Brain pericyte (primary cell): ENCODE measurements at regions not wholly inside any gene's neighbourhood (a gene's known extent, or its start where the extent isn't known, plus 50 kb on each side); places are given as distances from the start of the nearest gene placed in this dataset.
"Not testable (repeated sequence)": the region's sequence is repeated elsewhere in the genome, so short reads cannot be mapped to it uniquely, and the experiment has no call there.

Experiments
- DNase-seq: peaks from one replicate; pipeline ENCODE4 v3.0.0-alpha.2; 2012; ENCODE audit warnings: low read depth, low spot score

DNA sequence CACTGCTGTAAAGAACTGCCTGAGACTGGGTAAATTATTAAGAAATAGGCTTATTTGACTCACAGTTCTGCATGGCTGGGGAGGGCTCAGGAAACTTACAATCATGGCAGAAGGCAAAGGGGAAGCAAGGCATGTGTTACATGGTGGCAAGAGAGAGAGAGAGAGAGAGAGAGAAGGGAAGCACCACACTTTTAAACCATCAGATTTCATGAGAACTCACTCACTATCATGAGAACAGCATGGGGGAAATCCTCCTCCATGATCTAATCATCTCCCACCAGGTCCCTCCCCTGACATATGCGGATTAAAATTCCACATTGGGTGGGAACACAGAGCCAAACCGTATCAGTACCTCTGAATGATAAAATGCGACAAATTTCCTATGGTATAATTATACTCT is 203.9 kb upstream of the MARCKS start:
- no peak for DNase-seq

DNA sequence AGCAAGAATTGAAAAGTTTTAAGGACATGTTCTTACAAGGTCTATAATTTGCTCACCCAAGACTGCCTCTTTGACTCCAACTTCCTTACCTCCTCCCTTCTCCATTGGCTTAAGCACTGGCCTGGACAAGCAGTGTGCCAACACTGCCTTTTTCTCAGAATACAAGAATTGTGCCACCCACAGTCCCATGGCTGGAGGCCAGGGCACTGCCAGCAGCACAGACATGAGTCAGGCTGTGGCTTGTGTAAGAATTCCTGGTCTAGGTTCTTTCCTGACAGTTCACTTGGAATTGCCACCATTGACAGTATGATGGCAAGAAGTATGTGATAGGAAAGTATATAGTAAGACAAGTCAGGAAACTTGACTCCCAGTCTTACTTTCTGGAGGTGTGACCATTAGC is 202.7 kb upstream of the MARCKS start:
- no peak for DNase-seq

DNA sequence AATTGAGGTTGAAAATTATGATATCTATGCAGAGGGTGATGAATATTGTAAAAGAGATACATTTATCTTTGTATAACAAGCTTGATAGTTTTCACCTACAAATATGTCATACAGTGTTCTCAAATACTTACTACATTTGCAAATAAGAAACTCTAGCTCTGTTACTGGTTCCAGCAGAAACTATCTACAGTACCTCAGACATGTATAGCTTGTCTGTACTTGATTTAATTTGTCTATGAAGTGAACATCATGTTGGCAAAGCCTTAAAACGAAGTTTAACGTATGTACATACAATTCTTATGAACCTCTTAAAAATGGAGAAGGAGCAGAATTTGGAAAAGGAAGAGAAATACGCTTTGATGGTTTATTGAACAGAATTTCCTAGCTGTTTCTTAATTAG is 201.4 kb upstream of the MARCKS start:
- DNase-seq: no peak

DNA sequence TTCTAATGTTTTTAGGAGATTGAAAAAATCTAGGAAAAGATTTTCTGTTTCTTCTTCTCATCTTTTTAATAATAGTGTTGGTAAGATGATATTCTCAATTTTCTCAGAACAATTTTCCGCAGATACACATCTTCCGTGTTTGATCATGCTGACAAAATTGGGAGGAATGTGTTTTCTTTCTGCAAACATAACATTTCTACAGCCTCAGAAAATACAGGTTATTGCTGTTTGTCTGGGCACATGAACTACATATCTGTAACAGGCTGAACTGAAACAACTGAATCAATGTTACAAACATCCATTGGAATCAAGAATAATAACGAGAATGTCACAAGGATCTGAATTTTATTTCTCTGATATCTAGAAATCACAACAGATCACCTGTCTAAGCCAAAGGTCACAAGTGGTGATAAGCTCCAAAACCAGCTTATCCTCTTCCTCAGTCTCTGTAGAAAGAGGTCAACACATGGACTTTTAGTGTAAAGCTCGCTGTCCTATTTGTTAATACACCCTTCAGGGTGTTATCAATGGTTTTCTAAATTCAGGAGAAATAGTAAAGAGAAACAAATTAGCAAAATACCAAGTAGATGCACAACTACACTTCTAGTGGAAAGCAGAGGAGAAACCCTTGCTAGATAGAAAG is 197.3 kb upstream of the MARCKS start:
- no peak for DNase-seq

DNA sequence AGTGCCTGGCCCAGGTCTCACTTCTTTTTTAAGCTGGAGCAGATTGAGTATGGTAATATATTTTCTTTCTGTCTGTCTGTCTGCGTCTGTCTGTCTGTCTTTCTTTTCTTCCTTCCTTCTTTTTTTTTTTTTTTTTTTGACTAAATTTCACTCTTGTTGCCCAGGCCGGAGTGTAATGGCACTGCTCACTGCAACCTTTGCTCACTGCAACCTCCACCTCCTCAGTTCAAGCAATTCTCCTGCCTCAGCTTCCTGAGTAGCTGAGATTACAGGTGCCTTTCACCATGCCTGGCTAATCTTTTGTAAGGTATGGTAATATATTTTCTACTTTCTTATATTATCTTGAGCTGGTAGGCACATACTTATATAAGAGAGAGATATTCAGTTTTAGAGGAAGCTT is 196.3 kb upstream of the MARCKS start:
- no peak for DNase-seq

DNA sequence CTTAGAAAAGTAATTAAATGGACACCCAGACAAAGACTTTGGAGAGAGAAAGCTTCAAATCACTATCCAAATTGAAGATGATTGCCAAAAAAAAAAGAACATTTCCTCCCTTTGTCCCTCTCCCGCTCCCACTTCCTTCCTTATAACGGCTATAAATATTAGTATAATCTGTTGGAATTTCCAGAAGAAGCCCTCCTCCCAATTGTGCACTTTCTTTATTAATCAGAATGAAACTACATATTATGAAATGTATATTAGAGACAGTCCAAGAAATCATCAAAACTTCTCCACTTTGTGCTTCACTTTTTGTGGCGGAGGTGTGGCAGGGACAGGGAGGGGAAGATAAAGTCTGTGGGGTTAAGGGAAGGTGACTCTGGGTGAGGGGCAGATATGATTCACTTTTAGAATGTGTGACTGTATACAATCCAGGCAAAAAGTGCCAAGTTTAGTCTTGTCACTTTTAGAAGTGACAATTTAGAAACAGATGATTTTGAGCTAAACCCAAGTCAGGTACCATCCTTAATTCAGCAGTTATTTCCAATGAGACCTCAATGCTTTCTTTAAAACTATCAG is 195.0 kb upstream of the MARCKS start:
- DNase-seq: no peak

DNA sequence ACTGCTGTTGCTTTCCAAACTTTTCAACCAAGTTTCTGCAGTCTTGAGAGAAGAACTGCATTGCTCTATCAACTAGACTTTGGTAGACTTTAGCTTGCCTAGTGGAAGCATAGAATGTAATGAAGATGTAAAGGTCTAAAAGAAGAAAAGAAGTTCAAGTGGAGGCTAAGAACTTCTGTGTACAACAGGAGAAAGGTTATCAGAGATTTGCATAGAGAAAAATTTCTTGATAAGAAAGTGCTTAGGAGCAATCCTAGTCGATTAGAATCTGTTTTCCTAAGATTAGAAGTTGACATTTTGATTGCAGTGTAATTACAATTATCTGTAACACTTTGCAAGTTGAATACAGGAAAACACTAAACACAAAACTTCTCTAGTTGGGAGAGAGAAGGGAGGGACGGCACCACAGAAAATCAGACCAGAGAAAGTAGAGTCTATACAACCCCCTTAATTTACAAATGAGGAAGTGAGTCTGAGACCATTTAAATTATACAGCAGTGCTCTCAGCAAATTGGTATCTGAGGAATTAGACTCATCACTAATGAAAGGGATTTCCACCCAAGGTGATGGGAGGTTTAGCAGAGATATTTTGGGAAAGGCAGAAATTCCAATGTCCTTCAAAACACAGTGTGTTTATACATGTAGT is 194.3 kb upstream of the MARCKS start:
- DNase-seq: no peak

DNA sequence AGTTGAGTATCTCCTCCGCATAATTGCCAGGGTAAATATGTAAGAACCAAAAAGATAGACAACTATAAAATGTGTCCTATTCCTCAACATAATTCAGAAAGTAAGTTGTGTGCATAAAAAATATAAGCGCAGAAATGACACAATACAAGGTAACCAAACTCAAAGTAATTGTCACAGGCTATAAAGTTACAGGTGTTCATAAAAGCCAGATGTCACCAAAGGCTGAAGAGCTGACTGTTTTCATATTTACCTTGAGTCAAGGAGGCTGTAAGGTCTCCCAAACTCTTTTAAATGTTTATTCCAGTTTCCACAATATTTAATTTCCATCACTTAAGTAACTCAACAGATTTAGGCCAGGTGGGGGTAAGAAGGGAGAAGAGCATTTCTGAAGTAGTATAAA is 192.2 kb upstream of the MARCKS start:
- no peak for DNase-seq

DNA sequence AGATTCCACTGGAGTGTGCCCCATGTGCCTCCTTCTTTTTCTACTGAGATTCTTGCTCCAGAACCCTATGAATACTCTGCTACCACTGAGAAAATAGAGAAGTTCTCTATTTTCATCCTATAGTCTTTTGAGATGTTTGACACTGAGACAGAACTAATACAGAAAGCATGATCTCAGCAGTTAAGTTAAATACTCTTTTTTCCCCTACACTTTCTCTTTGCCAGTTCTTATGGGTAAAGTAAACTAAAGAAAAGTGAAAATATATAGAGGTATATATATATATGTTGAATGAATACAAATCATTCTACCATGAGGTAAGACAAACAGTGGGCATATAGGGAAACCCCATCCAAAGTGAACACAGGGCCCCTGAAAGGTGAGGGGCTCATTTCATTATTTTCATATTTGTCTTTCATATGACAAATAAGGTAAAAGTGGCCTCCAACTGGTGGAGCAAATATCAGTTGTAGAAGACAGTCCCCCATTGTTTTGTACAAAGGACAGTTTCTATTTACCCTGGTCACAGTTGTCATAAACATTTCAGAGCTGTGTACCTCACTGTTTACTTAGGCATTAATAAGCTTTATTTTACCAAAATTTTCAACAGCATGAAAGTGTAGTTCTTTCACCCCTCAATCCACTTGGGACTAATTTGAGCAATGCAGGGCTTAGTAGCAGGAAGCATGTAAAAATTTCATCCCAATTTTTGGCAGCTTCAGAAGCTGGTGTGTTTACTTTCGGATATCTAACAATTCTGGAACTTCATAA is 188.3 kb upstream of the MARCKS start:
- DNase-seq: no peak

DNA sequence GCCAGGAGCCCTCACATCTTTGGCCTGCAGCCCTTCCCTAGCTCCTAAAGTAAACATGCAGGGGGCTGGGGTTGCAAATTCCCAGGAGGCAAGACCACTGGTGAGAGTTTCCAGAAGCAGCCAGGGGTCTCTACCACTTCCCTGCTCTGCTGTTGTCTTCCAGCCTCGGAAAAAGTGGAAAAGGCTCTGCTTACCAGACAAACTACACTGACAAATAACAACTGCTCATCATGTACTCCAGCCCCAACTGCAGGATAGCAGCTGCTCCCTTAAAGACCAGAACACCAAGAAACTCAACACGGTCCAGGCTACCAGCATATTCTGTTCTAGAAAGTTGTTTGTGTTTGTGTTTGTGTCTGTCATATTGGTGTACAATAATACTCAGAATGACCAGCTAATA is 187.5 kb upstream of the MARCKS start:
- DNase-seq: no peak

DNA sequence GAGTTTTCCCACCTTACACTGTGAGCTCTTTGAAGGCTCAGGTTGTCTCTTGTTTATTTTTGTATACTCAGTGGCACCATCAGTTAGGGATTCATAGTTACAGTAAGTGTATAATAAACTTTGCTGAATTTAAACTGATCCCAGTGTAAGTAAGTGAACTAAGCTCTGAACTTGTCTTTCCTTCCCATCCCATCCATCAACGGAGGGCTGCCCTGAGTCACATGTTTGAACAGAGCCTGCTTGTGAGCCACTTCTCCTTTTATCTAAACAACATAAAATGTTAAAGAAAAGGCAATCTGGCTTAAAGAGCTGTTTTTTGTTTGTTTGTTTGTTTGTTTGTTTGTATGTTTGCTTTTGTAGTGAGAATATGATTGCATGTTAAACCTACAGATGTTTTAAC is 185.7 kb upstream of the MARCKS start:
- DNase-seq: no peak

DNA sequence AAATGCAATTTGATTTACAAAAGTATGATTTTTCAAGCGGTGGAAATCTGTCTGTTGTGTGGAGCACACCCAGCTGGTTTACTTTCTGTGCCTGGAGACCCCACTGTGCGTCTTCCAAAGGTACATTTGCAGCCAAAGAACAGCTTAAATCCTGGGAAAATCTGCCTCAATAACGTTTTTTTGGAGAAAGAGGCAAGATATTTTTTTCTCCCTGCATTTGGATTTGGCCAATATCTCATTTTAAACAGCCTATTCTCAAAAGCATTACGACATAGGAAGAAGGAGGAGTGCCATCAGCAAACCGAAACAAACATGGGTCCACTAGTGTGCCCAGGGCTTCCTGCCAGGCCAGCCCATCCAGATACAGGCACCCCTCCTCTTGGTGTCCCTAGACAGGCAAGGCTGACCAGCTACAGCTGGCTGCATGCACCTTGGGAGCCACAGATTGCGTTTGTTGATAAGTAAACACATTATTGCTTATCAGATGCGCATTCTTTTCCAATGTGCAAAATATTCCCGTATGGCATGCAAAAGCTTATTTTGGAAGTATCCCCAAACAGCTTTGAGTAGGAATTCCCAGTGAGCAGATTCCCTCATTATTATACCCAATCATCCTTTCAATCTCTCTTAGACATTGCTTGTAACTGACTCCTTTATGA is 184.5 kb upstream of the MARCKS start:
- DNase-seq: no peak

DNA sequence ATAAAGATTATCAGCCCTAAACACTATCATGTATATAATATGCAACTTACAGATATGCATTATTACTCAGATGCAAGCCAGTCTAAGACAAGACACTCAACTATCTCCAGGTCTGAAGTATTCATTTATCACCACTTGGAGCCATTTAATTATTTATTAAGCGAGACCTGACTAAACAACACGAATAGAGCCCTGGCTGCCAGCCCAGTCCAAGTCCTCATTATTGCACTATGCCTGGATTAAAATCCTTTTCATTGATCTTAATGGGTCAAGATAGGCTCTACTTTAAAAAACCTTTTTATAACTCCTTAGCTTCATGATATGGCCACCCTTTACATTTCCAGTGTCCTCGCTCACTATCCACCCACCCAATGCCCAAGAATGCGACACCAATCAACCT is 183.1 kb upstream of the MARCKS start:
- no peak for DNase-seq

DNA sequence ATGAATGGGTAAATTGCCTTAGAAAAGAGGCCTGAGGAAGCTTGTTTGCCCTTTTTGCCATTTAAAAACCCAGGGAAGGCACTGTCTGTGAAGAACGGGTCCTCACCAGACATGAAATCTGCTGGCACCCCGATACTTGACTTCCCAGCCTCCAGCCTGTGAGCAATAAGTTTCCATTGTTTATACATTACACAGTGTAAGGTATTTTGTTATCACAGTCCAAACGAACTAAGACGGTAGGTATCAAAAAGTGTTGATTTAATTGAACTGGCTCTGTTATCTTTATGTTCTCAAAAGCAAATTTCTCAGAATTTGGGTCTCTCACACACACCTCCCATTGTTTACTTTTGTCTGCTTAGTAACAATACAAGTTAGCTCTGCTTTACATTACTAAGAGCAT is 181.1 kb upstream of the MARCKS start:
- no peak for DNase-seq

DNA sequence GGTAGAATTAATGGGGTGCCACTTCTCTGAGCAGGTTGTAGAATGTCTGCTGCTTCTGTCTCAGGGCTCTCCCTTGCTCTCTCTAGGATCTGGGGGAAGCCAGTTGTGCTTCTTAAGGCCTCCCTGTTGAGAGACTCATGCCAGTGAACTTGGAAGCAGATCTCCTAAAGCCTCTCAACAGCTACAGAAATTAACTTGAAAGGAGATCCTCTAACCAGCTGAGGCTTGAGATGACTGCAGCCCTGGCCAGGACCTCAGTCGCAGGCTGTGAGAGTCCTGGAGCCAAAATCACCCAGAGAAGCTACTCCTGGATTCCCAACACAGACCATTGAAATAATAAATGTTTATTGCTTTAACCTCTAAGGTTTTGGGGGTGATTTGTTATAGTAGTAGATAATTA is 180.2 kb upstream of the MARCKS start:
- DNase-seq: no peak

DNA sequence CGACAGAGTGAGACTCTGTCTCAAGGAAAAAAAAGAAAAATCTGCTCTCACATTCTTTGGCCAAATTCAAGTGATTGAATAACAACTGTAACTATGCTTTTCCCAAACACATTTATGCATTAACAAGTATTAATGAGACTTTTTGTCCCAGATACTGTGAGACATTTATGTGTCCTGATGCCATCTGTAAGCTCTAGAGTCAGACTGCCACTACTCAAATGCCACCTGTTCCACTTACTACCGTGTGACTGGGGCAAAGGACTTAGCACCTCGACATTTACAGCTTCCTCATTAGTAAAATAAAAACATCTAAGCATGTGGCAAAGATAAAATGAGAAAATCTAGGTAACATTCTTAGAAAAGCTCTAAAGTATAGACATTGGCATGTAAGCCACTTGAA is 178.1 kb upstream of the MARCKS start:
- no peak for DNase-seq

DNA sequence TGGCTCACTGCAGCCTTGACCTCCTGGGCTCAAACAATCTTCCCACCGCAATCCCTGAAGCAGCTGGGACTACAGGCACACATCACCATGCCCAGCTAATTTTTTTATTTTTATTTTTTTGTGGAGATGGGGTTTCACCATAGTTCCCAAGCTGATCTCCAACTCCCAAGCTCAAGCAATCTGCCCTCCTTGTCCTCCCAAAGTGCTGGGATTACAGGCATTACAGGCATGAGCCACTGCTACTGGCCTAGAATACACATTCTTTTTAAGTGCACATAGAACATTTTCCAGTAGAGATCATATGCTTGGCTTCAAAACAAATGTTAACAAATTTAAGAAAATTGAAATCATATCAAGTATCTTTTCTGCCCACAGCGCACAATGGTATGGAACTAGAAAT is 176.8 kb upstream of the MARCKS start:
- DNase-seq: no peak

DNA sequence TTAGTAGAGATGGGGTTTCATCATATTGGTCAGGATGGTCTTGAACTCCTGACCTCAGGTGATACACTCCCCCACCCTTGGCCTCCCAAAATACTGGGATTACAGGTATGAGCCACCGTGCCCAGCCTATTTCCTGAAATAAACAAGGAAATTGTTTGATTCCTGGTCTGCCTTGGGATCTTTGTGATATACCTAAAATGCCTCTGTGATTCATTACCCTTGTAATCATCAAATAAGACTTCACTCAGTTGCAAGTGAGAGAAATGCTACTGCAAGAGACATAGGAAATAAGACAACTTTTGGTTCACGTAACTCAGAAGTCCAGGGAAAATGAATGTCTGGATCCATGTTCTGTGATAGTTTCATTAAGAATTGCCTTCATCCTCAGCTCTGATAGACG is 173.2 kb upstream of the MARCKS start:
- DNase-seq: no peak

DNA sequence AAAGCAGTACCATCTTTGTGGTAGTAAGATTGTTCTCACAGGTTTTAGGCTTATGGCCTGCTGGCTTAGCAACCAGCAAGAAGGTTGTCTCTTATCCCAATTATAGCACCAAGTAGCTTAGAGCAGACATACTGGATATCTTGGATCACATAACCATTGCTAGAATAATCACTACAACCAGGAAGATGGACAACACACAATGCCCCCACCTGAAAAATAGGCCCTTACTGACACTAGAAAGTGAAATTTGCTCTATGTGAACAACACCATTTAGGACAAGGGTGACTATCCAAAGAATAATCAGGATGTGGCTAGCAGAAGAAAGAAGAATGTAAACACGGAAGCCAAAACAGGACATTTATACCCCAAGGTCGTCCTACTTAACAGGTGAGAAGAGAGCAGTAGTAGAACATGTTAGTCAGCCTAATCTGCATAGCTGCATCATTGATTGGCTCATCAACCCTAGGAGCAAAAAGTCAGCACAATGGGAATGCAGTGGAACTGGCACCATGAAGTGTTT is 172.7 kb upstream of the MARCKS start:
- DNase-seq: no peak

DNA sequence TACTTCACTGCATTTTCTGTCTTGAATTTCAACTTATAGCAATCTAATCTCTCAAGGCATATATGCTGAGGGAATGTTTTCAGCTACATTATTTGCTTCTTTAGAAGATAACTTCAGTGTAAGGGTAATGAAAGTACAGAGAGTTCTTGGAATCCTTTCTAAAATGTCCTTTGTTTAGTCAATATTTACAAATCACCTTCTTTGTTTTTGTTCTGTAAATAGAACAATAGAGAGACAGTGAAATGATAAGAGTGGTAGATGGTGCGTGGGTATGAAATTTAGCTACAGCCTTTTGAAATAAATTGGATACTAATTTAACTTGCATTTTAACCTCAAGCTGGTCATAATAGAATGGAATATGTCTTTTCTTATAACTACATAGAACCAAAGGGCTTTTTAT is 171.1 kb upstream of the MARCKS start:
- no peak for DNase-seq

DNA sequence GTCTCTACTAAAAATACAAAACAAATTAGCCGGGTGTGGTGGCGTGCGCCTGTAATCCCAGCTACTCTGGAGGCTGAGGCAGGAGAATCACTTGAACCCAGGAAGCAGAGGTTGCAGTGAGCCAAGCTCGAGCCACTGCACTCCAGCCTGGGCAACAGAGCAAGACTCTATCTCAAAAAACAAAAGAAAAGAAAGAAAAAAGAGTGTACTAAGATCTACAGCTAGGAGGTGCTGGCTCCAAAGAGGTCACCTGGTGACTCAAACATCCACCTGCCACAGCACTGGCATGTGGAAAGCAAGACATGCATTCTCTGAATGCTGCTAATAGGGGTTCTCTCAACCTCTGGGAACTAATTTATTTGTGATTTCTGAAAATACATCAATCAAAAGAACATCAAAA is 167.5 kb upstream of the MARCKS start:
- DNase-seq: not testable (repeated sequence)
